H7 (cell line): ENCODE measurements at regions not wholly inside any gene's neighbourhood (a gene's known extent, or its start where the extent isn't known, plus 50 kb on each side); places are given as distances from the start of the nearest gene placed in this dataset.

Experiments used
- DNase-seq: peaks from one replicate; pipeline ENCODE4 v3.0.0; 2012
- H3K27me3 ChIP-seq: 2 replicates; pipeline ENCODE4 v1.6.0; 2011; ENCODE audit warnings: mild to moderate bottlenecking, low read length; ENCODE audit not compliant: control insufficient read depth, insufficient read depth
- H3K36me3 ChIP-seq: replicated peaks from 2 replicates; pipeline ENCODE4 v1.5.1; 2011; ENCODE audit warnings: low read length; ENCODE audit not compliant: control insufficient read depth, insufficient read depth
- H3K4me3 ChIP-seq: 2 replicates; pipeline ENCODE4 v1.5.1; 2011; ENCODE audit warnings: low read depth, mild to moderate bottlenecking, control low read depth, low read length, moderate library complexity; ENCODE audit not compliant: insufficient read depth

GRCh38 chr2:30371772-30372373 lies 75.2 kb upstream of the LCLAT1 start:
- H3K27me3 ChIP-seq: no peaks in the 10 kb centered on the region

GRCh38 chr2:30372826-30373225 lies 74.2 kb upstream of the LCLAT1 start:
- no peak for DNase-seq
- Histone ChIP-seq H3K36me3 (no peaks in the 10 kb centered on the region), H3K4me3 (no peak overlapping the region), H3K27me3 (no peaks in the 10 kb centered on the region)

More at GRCh38 chr2:30371772-30372373, 75.2 kb upstream of the LCLAT1 start:
- no peak for DNase-seq
- Histone ChIP-seq H3K36me3 (no peaks in the 10 kb centered on the region), H3K4me3 (no peak overlapping the region)

GRCh38 chr2:30373881-30374302 lies 73.2 kb upstream of the LCLAT1 start:
- peak; percentile 42 for DNase-seq
- Histone ChIP-seq H3K27me3 (no peaks in the 10 kb centered on the region), H3K4me3 (no peak overlapping the region), H3K36me3 (no peaks in the 10 kb centered on the region)

- Histone ChIP-seq H3K27me3 (no peaks in the 10 kb centered on the region), H3K36me3 (no peaks in the 10 kb centered on the region), H3K4me3 (no peak overlapping the region)
- DNase-seq: no peak
Measured at GRCh38 chr2:30374380-30374779, 72.7 kb upstream of the LCLAT1 start.

- Histone ChIP-seq H3K4me3 (no peak overlapping the region), H3K36me3 (no peaks in the 10 kb centered on the region), H3K27me3 (no peaks in the 10 kb centered on the region)
- DNase-seq: no peak
Measured at GRCh38 chr2:30375915-30376314, 71.1 kb upstream of the LCLAT1 start.

- H3K4me3 ChIP-seq: no peak overlapping the region
- no peaks in the 10 kb centered on the region for H3K36me3 ChIP-seq
- H3K27me3 ChIP-seq: no peaks in the 10 kb centered on the region
- no peak for DNase-seq
Measured at GRCh38 chr2:30379481-30379880, 67.6 kb upstream of the LCLAT1 start.

GRCh38 chr2:30380824-30381223 lies 66.2 kb upstream of the LCLAT1 start:
- Histone ChIP-seq H3K4me3 (no peak overlapping the region), H3K27me3 (no peaks in the 10 kb centered on the region), H3K36me3 (no peaks in the 10 kb centered on the region)
- no peak for DNase-seq

GRCh38 chr2:30382162-30382783 lies 64.8 kb upstream of the LCLAT1 start:
- H3K4me3 ChIP-seq: no peak overlapping the region
- H3K27me3 ChIP-seq: no peaks in the 10 kb centered on the region
- no peaks in the 10 kb centered on the region for H3K36me3 ChIP-seq
- DNase-seq: no peak

- no peak overlapping the region for H3K4me3 ChIP-seq
- H3K27me3 ChIP-seq: no peaks in the 10 kb centered on the region
- no peak for DNase-seq
- H3K36me3 ChIP-seq: no peaks in the 10 kb centered on the region
Measured at GRCh38 chr2:30382995-30383394, 64.1 kb upstream of the LCLAT1 start.

GRCh38 chr2:30385327-30385726 lies 61.7 kb upstream of the LCLAT1 start:
- H3K4me3 ChIP-seq: no peak overlapping the region
- H3K27me3 ChIP-seq: no peaks in the 10 kb centered on the region
- no peaks in the 10 kb centered on the region for H3K36me3 ChIP-seq
- peak; percentile 37 for DNase-seq

GRCh38 chr2:30392097-30392496 lies 54.9 kb upstream of the LCLAT1 start:
- no peak for DNase-seq
- H3K27me3 ChIP-seq: no peaks in the 10 kb centered on the region
- no peaks in the 10 kb centered on the region for H3K36me3 ChIP-seq
- no peak overlapping the region for H3K4me3 ChIP-seq

- no peaks in the 10 kb centered on the region for H3K36me3 ChIP-seq
- H3K4me3 ChIP-seq: no peak overlapping the region
- H3K27me3 ChIP-seq: no peaks in the 10 kb centered on the region
- no peak for DNase-seq
Measured at GRCh38 chr2:30393510-30393909, 53.5 kb upstream of the LCLAT1 start.

GRCh38 chr2:30394096-30394495 lies 53.0 kb upstream of the LCLAT1 start:
- no peaks in the 10 kb centered on the region for H3K36me3 ChIP-seq
- no peaks in the 10 kb centered on the region for H3K27me3 ChIP-seq
- DNase-seq: no peak
- no peak overlapping the region for H3K4me3 ChIP-seq

GRCh38 chr2:30396436-30397232 lies 50.4 kb upstream of the LCLAT1 start:
- no peak overlapping the region for H3K4me3 ChIP-seq
- DNase-seq: no peak
- no peaks in the 10 kb centered on the region for H3K36me3 ChIP-seq
- H3K27me3 ChIP-seq: no peaks in the 10 kb centered on the region
